Lower lobe of right lung (tissue), 2 donors: ENCODE measurements at regions not wholly inside any gene's neighbourhood (a gene's known extent, or its start where the extent isn't known, plus 50 kb on each side); places are given as distances from the start of the nearest gene placed in this dataset.
"Not testable (repeated sequence)": the region's sequence is repeated elsewhere in the genome, so short reads cannot be mapped to it uniquely, and the experiment has no call there.

ENCODE experiments used
- ATAC-seq, 2 donors: fragments of 200-7000 bp; cut with Tn5 transposase; one replicate each; pipeline ENCODE4 v1.9.1; 2020 to 2022; ENCODE audit warnings: mild to moderate bottlenecking in 2 of 2, moderate library complexity in 2 of 2
- DNase-seq: peaks from one replicate; pipeline ENCODE4 v3.0.0-alpha.2; 2020
- H3K27ac ChIP-seq: fragments of 200-600 bp; one replicate; pipeline ENCODE4 v1.8.0; 2022
- H3K27me3 ChIP-seq: fragments of 200-600 bp; one replicate; pipeline ENCODE4 v1.8.0; 2022; ENCODE audit warnings: low read depth
- H3K36me3 ChIP-seq: fragments of 200-600 bp; one replicate; pipeline ENCODE4 v1.8.0; 2022; ENCODE audit warnings: mild to moderate bottlenecking
- H3K4me1 ChIP-seq: fragments of 200-600 bp; one replicate; pipeline ENCODE4 v1.8.0; 2022
- H3K4me3 ChIP-seq: fragments of 200-600 bp; one replicate; pipeline ENCODE4 v1.8.0; 2022; ENCODE audit warnings: mild to moderate bottlenecking
- H3K9me3 ChIP-seq: fragments of 200-600 bp; one replicate; pipeline ENCODE4 v1.8.0; 2022
- intact Hi-C: fragments of 100-400 bp; cut with DNase I; formaldehyde crosslinking; loops from one replicate; pipeline ENCODE4 v1.11.0; 2022
- TF ChIP-seq, protein P1 (sequence below): fragments of 200-600 bp; IDR thresholded peaks from one replicate; pipeline ENCODE4 v1.8.0; 2022; ENCODE audit warnings: antibody characterized with exemption, mild to moderate bottlenecking
- donor health status: DM: no; HTN: yes; CAD: no; lungs with severe emphysema.

DNA sequence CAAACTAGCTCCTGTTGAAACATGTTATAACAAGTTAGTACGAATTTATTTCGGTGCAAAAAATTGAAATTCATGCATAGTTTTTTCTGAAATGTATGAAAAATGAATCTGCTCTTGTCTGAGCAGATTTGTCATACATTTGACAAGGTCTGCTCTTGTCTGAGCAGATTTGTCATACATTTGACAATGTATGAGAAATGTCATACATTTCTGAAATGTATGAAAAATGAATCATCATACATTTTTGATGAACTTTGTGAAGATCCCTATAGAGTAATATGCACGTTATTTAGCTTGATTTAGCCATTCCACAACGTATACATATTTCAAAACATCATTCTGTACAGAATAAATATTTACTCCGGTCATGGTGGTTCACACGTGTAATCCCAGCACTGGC, 85.9 kb upstream of the PARP8 start:
- ATAC-seq (no peak), DNase-seq (no peak)
- Histone ChIP-seq H3K4me1 (peaks cover 9% of the 10 kb centered on the region), H3K9me3 (no peaks in the 10 kb centered on the region), H3K27ac (no peak overlapping the region), H3K36me3 (no peaks in the 10 kb centered on the region), H3K27me3 (no peaks in the 10 kb centered on the region), H3K4me3 (no peak overlapping the region)
- TF ChIP-seq, protein P1, sequence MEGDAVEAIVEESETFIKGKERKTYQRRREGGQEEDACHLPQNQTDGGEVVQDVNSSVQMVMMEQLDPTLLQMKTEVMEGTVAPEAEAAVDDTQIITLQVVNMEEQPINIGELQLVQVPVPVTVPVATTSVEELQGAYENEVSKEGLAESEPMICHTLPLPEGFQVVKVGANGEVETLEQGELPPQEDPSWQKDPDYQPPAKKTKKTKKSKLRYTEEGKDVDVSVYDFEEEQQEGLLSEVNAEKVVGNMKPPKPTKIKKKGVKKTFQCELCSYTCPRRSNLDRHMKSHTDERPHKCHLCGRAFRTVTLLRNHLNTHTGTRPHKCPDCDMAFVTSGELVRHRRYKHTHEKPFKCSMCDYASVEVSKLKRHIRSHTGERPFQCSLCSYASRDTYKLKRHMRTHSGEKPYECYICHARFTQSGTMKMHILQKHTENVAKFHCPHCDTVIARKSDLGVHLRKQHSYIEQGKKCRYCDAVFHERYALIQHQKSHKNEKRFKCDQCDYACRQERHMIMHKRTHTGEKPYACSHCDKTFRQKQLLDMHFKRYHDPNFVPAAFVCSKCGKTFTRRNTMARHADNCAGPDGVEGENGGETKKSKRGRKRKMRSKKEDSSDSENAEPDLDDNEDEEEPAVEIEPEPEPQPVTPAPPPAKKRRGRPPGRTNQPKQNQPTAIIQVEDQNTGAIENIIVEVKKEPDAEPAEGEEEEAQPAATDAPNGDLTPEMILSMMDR, result no peak
- intact Hi-C loops, result no loop called here

DNA sequence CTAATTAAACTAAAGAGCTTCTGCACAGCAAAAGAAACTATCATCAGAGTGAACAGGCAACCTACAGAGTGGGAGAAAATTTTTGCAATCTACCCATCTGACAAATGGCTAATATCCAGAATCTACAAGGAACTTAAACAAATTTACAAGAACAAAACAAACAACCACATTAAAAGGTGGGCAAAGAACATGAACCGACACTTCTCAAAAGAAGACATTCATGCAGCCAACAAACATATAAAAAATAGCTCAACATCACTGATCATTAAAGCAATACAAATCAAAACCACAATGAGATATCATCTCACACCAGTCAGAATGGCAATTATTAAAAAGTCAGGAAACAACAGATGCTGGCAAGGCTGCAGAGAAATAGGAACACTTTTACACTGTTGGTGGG, 84.6 kb upstream of the PARP8 start:
- H3K4me1 ChIP-seq, H3K36me3 ChIP-seq, H3K4me3 ChIP-seq, H3K27me3 ChIP-seq, ATAC-seq, intact Hi-C loops, H3K9me3 ChIP-seq, DNase-seq, H3K27ac ChIP-seq: not testable (repeated sequence)

DNA sequence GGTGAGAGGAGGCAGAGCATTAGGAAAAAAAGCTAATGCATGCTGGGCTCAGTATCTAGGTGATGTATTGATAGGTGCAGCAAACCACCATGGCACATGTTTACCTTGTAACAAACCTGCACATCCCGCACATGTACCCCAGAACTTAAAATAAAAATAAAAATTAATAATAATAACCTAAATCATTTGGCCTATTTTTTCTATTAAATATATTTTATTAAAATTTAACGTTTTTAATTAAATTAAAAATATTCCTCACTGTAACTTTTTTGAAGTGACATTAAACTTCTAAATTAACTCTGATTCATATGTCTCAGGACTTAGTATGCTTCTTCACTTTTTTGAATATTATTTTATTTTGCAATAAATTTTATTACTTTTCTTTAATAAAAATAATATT, 83.7 kb upstream of the PARP8 start:
- no peaks in the 10 kb centered on the region for H3K4me1 ChIP-seq
- TF ChIP-seq, protein P1, result no peak
- no peak overlapping the region for H3K4me3 ChIP-seq
- no peaks in the 10 kb centered on the region for H3K9me3 ChIP-seq
- no peaks in the 10 kb centered on the region for H3K27me3 ChIP-seq
- H3K27ac ChIP-seq, result no peak overlapping the region
- ATAC-seq, result no peak
- intact Hi-C loops, result no loop called here
- H3K36me3 ChIP-seq, result no peaks in the 10 kb centered on the region
- no peak for DNase-seq

DNA sequence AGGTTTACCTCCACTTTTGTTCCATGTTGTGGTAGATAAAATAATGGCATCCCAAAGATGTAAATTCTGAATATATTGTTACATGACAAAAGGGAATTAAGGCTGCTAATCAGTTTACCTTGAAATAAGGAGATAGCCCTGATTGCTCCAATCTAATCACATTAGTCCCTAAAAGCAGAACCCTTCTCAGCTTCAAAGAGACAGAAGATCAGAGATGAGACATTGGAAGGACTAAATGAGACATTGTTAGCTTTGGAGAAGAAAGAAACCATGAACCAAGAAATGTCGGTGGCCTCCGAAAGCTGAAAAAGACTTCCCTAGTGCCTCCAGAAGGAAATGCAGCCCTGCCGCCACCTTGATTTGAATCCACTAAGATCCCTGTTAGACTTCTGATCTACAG, 82.8 kb upstream of the PARP8 start:
- no peak overlapping the region for H3K27ac ChIP-seq
- H3K36me3 ChIP-seq, result no peaks in the 10 kb centered on the region
- intact Hi-C loops, result no loop called here
- H3K4me3 ChIP-seq, result no peak overlapping the region
- no peak for ATAC-seq
- no peaks in the 10 kb centered on the region for H3K9me3 ChIP-seq
- no peak for DNase-seq
- H3K27me3 ChIP-seq, result no peaks in the 10 kb centered on the region
- TF ChIP-seq, protein P1, result no peak
- H3K4me1 ChIP-seq, result no peaks in the 10 kb centered on the region

DNA sequence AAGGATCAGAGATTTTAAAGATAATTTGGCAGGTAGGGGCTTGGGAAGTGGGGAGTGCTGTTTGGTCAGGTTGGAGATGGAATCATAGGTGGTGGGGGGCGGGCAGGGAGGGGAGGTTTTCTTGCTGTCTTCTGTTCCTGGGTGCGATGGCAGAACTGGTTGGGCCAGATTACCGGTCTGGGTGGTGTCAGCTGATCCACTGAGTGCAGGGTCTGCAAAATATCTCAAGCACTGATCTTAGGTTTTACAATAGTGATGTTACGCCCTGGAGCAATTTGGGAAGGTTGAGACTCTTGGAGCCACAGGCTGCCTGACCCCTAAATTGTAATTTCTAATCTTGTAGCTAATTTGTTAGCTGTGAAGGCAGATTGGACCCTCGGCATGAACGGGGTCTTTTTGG, 78.0 kb upstream of the PARP8 start:
- ATAC-seq, H3K27ac ChIP-seq, H3K36me3 ChIP-seq, intact Hi-C loops, H3K27me3 ChIP-seq, H3K4me1 ChIP-seq, DNase-seq, H3K9me3 ChIP-seq, H3K4me3 ChIP-seq: not testable (repeated sequence)

DNA sequence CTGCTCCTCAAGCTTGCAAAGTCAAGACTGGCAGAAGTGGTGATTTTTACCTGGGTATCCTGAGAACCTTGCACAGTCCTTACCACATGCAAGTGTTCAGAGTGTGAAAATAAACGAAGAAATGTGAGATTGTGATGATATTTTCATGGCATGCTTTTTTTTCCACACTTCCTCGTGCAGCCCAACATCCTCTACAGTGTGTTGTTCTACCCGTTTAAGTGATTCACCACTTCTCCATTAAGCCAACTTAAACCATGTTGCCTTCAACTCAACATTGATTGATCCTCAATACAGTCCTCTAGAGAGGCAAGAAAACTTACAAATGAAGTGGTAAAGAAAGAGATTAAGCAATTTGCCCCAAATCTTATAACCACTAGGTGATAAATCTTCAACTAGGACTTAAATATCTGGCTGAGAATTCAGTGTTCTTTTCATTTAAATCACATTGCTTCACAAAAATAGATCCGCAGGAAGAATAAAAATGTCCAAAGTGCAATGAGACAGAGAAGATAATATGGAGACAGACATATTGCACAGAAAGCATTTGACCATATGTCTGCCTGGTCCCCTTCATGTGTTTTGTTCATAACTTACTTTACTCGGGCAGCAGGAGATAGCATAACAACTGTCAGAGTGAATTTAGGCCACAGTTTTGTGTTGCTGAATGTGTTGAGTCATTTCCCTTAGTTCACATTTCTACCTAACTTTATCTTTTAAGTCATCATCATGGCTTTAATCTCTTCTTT, 75.8 kb upstream of the PARP8 start:
- H3K27me3 ChIP-seq, H3K9me3 ChIP-seq, H3K36me3 ChIP-seq, H3K4me1 ChIP-seq, H3K27ac ChIP-seq, intact Hi-C loops, H3K4me3 ChIP-seq, DNase-seq, ATAC-seq: not testable (repeated sequence)

DNA sequence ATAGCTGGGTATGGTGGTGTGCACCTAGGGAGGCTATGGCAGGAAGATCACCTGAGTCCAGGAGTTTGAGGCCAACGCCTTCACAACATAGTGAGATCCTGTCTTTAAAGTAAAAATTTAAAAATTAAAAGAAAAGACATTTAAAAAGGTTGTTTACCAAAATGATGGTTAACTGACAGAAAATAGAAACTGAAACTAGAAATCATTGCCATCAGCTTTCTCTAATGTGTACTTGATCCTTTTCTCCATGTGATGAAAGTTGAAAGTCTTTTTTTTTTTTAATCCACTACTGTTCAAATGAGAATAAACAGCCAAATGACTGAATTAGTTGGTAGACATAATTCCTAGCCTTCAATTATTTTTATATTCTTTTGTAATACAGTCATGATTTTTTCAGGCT, 75.1 kb upstream of the PARP8 start:
- H3K27ac ChIP-seq, DNase-seq, ATAC-seq, H3K9me3 ChIP-seq, intact Hi-C loops, H3K36me3 ChIP-seq, H3K4me3 ChIP-seq, H3K4me1 ChIP-seq, H3K27me3 ChIP-seq: not testable (repeated sequence)
